ENCODE measurements at regions not wholly inside any gene's neighbourhood (a gene's known extent, or its start where the extent isn't known, plus 50 kb on each side); places are given as distances from the start of the nearest gene placed in this dataset.

- H3K9me3 ChIP-seq: no peaks in the 10 kb centered on the region
- ATAC-seq: no peak
- 85 to 88% methylated on average over 5 of the region's 5 CpGs for WGBS, 2 donors
- TF ChIP-seq CTCF (IDR thresholded peaks at IDR 0.05): no peak
- TF ChIP-seq POLR2A (IDR thresholded peaks at IDR 0.05): no peak
- H3K27ac ChIP-seq: no peak overlapping the region
- no peaks in the 10 kb centered on the region for H3K4me1 ChIP-seq
- H3K4me3 ChIP-seq: no peak overlapping the region
- intact Hi-C loops (cut with DNase I): no loop called here
- DNase-seq: no peak
- H3K36me3 ChIP-seq (replicated peaks in 1 of 2; ENCODE audit: insufficient read depth in 1 of 2, low read depth in 2 of 2): no peaks in the 10 kb centered on the region
- H3K27me3 ChIP-seq: no peaks in the 10 kb centered on the region
These were observed 254.7 kb downstream of the ATG4C start for GRCh38 chr1:63038586-63038985.

- 55 to 63% methylated on average over 3 of the region's 3 CpGs for WGBS, 2 donors
- DNase-seq (no peak), ATAC-seq (no peak)
- no peak overlapping the region for H3K27ac ChIP-seq
- H3K27me3 ChIP-seq: no peaks in the 10 kb centered on the region
- H3K36me3 ChIP-seq (replicated peaks in 1 of 2; ENCODE audit: insufficient read depth in 1 of 2, low read depth in 2 of 2): no peaks in the 10 kb centered on the region
- TF ChIP-seq POLR2A (IDR thresholded peaks at IDR 0.05) (no peak), CTCF (IDR thresholded peaks at IDR 0.05) (no peak)
- no peak overlapping the region for H3K4me3 ChIP-seq
- intact Hi-C loops (cut with DNase I): no loop called here
- no peaks in the 10 kb centered on the region for H3K4me1 ChIP-seq
- no peaks in the 10 kb centered on the region for H3K9me3 ChIP-seq
These were observed 257.7 kb downstream of the ATG4C start for GRCh38 chr1:63041660-63042059.

DNA sequence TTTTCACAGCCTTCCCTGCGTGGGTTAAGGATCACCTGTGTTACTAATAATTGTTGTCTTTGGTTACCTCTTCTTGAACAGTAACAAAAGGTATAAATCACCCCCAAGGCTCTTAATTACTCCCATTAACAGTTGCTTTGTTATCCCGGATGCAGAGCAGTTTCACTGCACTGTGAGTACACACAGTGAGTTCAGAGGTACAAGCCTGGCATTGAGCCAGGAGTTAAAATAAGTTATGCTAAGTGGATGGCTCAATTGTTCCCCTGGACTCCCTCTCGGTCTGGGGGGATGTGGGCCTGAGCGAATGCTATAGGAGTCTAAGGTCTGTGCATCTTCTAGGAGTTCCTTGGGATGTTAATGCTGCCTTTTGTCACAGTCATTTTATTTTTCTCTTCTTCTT, 258.3 kb downstream of the ATG4C start:
- no peak for ATAC-seq
- H3K27ac ChIP-seq: no peak overlapping the region
- no peak overlapping the region for H3K4me3 ChIP-seq
- no peaks in the 10 kb centered on the region for H3K27me3 ChIP-seq
- 34 to 44% methylated on average over 4 of the region's 4 CpGs for WGBS, 2 donors
- DNase-seq: no peak
- no peaks in the 10 kb centered on the region for H3K9me3 ChIP-seq
- H3K36me3 ChIP-seq (replicated peaks in 1 of 2; ENCODE audit: insufficient read depth in 1 of 2, low read depth in 2 of 2): no peaks in the 10 kb centered on the region
- TF ChIP-seq CTCF (IDR thresholded peaks at IDR 0.05) (no peak), POLR2A (IDR thresholded peaks at IDR 0.05) (no peak)
- no peaks in the 10 kb centered on the region for H3K4me1 ChIP-seq
- intact Hi-C loops (cut with DNase I): no loop called here

GRCh38 chr1:63046539-63046938, 262.6 kb downstream of the ATG4C start:
- no peak for DNase-seq
- intact Hi-C loops (cut with DNase I): no loop called here
- Histone ChIP-seq H3K36me3 (replicated peaks in 1 of 2; ENCODE audit: insufficient read depth in 1 of 2, low read depth in 2 of 2) (no peaks in the 10 kb centered on the region), H3K4me3 (no peak overlapping the region), H3K27ac (no peak overlapping the region), H3K27me3 (no peaks in the 10 kb centered on the region), H3K4me1 (no peaks in the 10 kb centered on the region), H3K9me3 (no peaks in the 10 kb centered on the region)
- TF ChIP-seq CTCF (IDR thresholded peaks at IDR 0.05) (no peak), POLR2A (IDR thresholded peaks at IDR 0.05) (no peak)
- ATAC-seq: no peak
- 87 to 92% methylated on average over 2 of the region's 2 CpGs for WGBS, 2 donors

DNA sequence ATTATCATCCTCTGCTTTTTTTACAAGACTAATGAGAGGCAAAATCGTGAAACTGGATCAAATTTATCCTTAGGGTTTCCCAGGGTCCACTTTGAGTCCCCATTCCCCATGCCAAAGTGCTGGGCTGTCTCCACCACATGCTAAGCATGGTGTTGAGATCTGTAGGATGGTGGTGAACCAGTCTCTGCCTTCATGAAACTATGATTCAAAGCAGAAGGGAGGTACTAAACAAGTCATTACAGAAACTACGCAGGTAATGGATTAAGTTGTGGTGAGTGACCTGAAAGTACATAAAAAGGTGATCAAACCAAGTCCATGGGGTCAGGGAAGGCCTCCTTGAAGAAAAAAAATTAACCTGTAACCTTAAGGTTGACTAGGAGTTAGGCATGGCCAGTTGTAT, 265.2 kb downstream of the ATG4C start:
- no peak for TF ChIP-seq POLR2A (IDR thresholded peaks at IDR 0.05)
- H3K27me3 ChIP-seq: no peaks in the 10 kb centered on the region
- intact Hi-C loops (cut with DNase I): no loop called here
- DNase-seq (no peak), ATAC-seq (no peak)
- H3K9me3 ChIP-seq: no peaks in the 10 kb centered on the region
- WGBS, 2 donors: 46 to 47% methylated on average over 2 of the region's 2 CpGs
- H3K36me3 ChIP-seq (replicated peaks in 1 of 2; ENCODE audit: insufficient read depth in 1 of 2, low read depth in 2 of 2): no peaks in the 10 kb centered on the region
- H3K27ac ChIP-seq: no peak overlapping the region
- H3K4me3 ChIP-seq: no peak overlapping the region
- H3K4me1 ChIP-seq: no peaks in the 10 kb centered on the region

Data from body of pancreas (tissue), 4 donors.